ENCODE measurements at regions not wholly inside any gene's neighbourhood (a gene's known extent, or its start where the extent isn't known, plus 50 kb on each side); places are given as distances from the start of the nearest gene placed in this dataset.

DNA sequence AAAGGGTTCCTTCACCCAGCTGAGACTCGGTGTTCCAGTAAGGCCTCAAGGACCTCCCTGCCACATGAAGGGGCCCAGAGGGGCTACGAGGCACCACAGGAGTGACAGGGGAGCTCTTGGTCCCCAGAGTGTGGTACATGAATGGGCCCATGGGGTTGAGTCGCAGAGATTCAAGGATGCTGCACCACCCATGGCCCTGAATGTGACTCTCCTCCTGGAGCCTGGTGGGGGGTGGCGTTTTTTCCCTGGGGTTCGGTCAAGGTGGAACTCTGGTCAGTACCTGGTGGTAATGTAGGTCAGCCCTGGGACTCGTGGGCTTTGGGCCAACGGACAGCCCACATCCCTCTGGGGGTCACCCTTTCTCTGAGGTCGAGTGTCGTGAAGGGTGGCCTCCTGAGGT, 204.0 kb downstream of the UBE3A start:
- Mint-ChIP-seq H3K4me1 (no peaks in the 10 kb centered on the region), H3K27me3 (no peaks in the 10 kb centered on the region), H3K27ac (no peak overlapping the region), H3K36me3 (peaks cover 0 to 2% (median 0%) of the 10 kb centered on the region in 5 donors), H3K4me3 (no peak overlapping the region), H3K9me3 (peaks cover 0 to 18% (median 10%) of the 10 kb centered on the region in 11 donors)
- intact Hi-C loops (cut with micrococcal nuclease) = no loop called here
- Histone ChIP-seq H3K9me3 (ENCODE audit: control insufficient read depth in 2 of 3, low read length in 3 of 3) (peaks cover 0 to 32% (median 0%) of the 10 kb centered on the region in 3 experiments), H3K4me3 (ENCODE audit: low read length) (no peak overlapping the region), H3K36me3 (ENCODE audit: control insufficient read depth in 2 of 3, insufficient read depth in 3 of 3, low read length in 3 of 3) (no peaks in the 10 kb centered on the region), H3K27me3 (ENCODE audit: control insufficient read depth in 2 of 2, insufficient read depth in 2 of 2, low read length in 2 of 2) (no peaks in the 10 kb centered on the region), H3K4me1 (ENCODE audit: control insufficient read depth in 2 of 2, insufficient read depth in 2 of 2, low read length in 2 of 2) (no peaks in the 10 kb centered on the region), H3K27ac (ENCODE audit: low read depth, low read length) (no peak overlapping the region)
- CTCF ChIA-PET = no interaction called here
- no peak for DNase-seq
- POLR2A ChIA-PET = no interaction called here
- no peak for ATAC-seq

DNA sequence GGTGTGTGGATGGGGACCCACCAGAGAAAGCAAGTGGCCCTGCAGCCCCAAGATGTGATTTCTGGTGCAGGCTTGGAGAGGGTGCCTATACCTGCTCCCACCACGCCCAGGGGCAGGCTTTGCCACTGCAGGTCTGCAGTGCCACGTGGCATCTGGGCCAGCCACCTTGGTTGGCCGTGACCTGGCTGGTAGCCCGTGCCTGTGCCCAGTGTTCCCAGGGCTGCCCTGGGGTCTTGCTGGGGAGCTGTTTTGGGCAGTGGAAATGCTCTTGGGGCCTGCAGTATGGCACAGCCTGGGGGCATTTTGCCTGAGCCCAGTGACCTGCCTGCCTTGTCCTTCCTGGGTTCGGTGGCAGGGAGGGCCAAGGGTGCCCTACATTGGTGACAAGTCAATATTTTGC, 203.4 kb downstream of the UBE3A start:
- H3K27ac Mint-ChIP-seq = no peak overlapping the region
- DNase-seq (no peak), ATAC-seq (no peak)
- intact Hi-C loops (cut with micrococcal nuclease) = no loop called here
- no peak overlapping the region for H3K4me3 Mint-ChIP-seq
- no peaks in the 10 kb centered on the region for H3K4me1 Mint-ChIP-seq
- ChIA-PET CTCF (no interaction called here), POLR2A (no interaction called here)
- no peak overlapping the region for H3K4me3 ChIP-seq (ENCODE audit: low read length)
- no peaks in the 10 kb centered on the region for H3K27me3 ChIP-seq (ENCODE audit: control insufficient read depth in 2 of 2, insufficient read depth in 2 of 2, low read length in 2 of 2)
- H3K36me3 Mint-ChIP-seq = peaks cover 0 to 2% (median 0%) of the 10 kb centered on the region in 5 donors
- peaks cover 0 to 33% (median 0%) of the 10 kb centered on the region in 3 experiments for H3K9me3 ChIP-seq (ENCODE audit: control insufficient read depth in 2 of 3, low read length in 3 of 3)
- H3K4me1 ChIP-seq (ENCODE audit: control insufficient read depth in 2 of 2, insufficient read depth in 2 of 2, low read length in 2 of 2) = no peaks in the 10 kb centered on the region
- H3K27ac ChIP-seq (ENCODE audit: low read depth, low read length) = no peak overlapping the region
- no peaks in the 10 kb centered on the region for H3K27me3 Mint-ChIP-seq
- H3K9me3 Mint-ChIP-seq = peaks cover 0 to 18% (median 10%) of the 10 kb centered on the region in 11 donors
- no peaks in the 10 kb centered on the region for H3K36me3 ChIP-seq (ENCODE audit: control insufficient read depth in 2 of 3, insufficient read depth in 3 of 3, low read length in 3 of 3)

DNA sequence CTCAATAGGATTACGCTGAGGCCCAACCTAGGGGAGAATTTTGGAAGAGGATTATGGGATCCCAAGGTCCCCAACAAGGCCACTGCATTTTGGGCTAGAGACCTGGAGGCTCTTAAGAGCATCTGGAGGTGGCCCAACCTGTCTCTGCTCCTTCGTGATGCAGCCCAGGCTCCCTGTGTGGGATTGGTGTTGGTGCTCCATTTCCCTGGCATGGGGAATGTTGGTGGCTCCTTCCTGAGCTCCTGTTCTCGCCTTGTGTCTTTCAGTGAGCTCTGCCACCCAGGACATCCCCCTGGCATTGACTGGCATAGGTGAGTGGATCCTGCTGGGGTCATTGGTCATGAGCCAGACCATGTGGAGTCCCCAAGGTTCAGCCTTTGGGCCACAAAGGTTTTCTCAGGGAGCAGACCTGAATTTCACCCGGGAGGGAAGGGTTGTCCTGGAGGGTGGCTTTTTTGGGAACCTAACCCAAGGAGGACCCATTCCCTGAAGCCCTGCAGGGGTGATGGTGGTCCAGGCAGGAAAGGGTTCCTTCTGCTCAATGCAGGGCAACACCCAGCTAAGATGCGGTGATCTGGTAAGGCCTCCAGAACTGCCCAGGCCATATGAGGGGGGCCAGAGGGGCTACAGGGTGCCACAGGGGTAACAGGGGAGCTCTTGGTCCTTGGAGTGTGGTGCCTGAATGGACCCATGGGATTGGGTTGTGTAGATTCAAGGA, 202.5 kb downstream of the UBE3A start:
- H3K27ac Mint-ChIP-seq = no peak overlapping the region
- peaks cover 0 to 34% (median 0%) of the 10 kb centered on the region in 3 experiments for H3K9me3 ChIP-seq (ENCODE audit: control insufficient read depth in 2 of 3, low read length in 3 of 3)
- H3K36me3 ChIP-seq (ENCODE audit: control insufficient read depth in 2 of 3, insufficient read depth in 3 of 3, low read length in 3 of 3) = no peaks in the 10 kb centered on the region
- no peaks in the 10 kb centered on the region for H3K4me1 ChIP-seq (ENCODE audit: control insufficient read depth in 2 of 2, insufficient read depth in 2 of 2, low read length in 2 of 2)
- DNase-seq (no peak), ATAC-seq (no peak)
- H3K27ac ChIP-seq (ENCODE audit: low read depth, low read length) = no peak overlapping the region
- H3K9me3 Mint-ChIP-seq = peaks cover 0 to 21% (median 11%) of the 10 kb centered on the region in 11 donors
- ChIA-PET CTCF (no interaction called here), POLR2A (no interaction called here)
- no peak overlapping the region for H3K4me3 ChIP-seq (ENCODE audit: low read length)
- peaks cover 0 to 2% (median 0%) of the 10 kb centered on the region in 5 donors for H3K36me3 Mint-ChIP-seq
- no peak overlapping the region for H3K4me3 Mint-ChIP-seq
- no peaks in the 10 kb centered on the region for H3K4me1 Mint-ChIP-seq
- no peaks in the 10 kb centered on the region for H3K27me3 ChIP-seq (ENCODE audit: control insufficient read depth in 2 of 2, insufficient read depth in 2 of 2, low read length in 2 of 2)
- intact Hi-C loops (cut with micrococcal nuclease) = no loop called here
- H3K27me3 Mint-ChIP-seq = no peaks in the 10 kb centered on the region

DNA sequence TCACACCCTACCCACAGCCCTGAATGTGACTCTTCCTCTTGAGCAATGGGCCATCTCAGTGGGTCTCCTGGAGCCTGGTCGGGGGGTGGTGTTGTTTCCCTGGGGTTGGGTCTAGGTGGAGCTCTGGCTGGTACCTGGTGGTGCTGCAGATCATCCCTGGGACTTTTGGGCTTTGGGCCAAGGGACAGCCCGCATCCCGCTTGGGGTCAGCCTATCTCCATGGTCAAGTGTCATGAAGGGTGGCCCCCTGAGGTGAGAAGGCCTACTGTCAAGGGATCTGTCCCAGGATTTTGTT, 202.0 kb downstream of the UBE3A start:
- Histone ChIP-seq H3K4me1 (ENCODE audit: control insufficient read depth in 2 of 2, insufficient read depth in 2 of 2, low read length in 2 of 2) (no peaks in the 10 kb centered on the region), H3K27me3 (ENCODE audit: control insufficient read depth in 2 of 2, insufficient read depth in 2 of 2, low read length in 2 of 2) (no peaks in the 10 kb centered on the region), H3K36me3 (ENCODE audit: control insufficient read depth in 2 of 3, insufficient read depth in 3 of 3, low read length in 3 of 3) (no peaks in the 10 kb centered on the region), H3K9me3 (ENCODE audit: control insufficient read depth in 2 of 3, low read length in 3 of 3) (peaks cover 0 to 36% (median 0%) of the 10 kb centered on the region in 3 experiments), H3K4me3 (ENCODE audit: low read length) (no peak overlapping the region), H3K27ac (ENCODE audit: low read depth, low read length) (no peak overlapping the region)
- no peaks in the 10 kb centered on the region for H3K27me3 Mint-ChIP-seq
- ChIA-PET POLR2A (no interaction called here), CTCF (no interaction called here)
- DNase-seq (no peak), ATAC-seq (no peak)
- intact Hi-C loops (cut with micrococcal nuclease) = no loop called here
- H3K27ac Mint-ChIP-seq = no peak overlapping the region
- H3K36me3 Mint-ChIP-seq = peaks cover 0 to 2% (median 0%) of the 10 kb centered on the region in 5 donors
- no peaks in the 10 kb centered on the region for H3K4me1 Mint-ChIP-seq
- H3K9me3 Mint-ChIP-seq = peaks cover 0 to 23% (median 9%) of the 10 kb centered on the region in 11 donors
- H3K4me3 Mint-ChIP-seq = no peak overlapping the region

DNA sequence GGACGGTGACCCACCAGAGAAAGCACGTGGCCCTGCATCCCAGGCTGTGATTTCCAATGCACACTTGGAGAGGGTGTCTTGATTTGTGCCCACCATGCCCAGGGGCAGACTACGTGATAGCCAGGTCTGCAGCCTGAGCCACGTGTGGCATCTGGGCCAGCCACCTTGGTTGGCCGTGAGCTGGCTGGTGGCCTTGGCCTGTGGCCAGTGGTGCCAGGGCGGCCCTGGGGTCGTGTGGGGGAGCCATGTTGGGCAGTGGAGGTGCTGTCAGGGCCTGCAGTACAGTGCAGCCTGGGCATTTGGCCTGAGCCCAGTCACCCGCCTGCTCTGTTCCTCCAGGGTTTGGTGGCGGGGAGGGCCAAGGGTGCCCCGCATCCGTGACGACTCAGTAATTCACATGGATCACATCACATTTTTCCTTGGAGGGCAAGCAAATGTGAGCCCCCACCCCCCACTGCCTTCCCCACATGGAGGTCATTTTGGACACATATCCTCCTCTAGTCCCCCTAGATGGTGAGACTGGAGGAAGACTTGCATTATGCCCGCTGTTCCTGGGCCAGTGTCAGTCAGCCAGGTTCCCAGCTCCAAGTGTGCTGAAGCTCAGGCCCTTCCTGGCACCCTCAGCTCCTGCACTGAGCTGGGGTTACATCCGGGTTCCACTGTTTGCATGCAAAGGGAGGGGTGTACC, 201.4 kb downstream of the UBE3A start:
- Mint-ChIP-seq H3K4me3 (no peak overlapping the region), H3K27me3 (no peaks in the 10 kb centered on the region), H3K9me3 (peaks cover 0 to 23% (median 8%) of the 10 kb centered on the region in 11 donors), H3K27ac (no peak overlapping the region), H3K4me1 (no peaks in the 10 kb centered on the region), H3K36me3 (peaks cover 0 to 2% (median 0%) of the 10 kb centered on the region in 5 donors)
- no peaks in the 10 kb centered on the region for H3K27me3 ChIP-seq (ENCODE audit: control insufficient read depth in 2 of 2, insufficient read depth in 2 of 2, low read length in 2 of 2)
- DNase-seq (no peak), ATAC-seq (no peak)
- peaks cover 0 to 36% (median 0%) of the 10 kb centered on the region in 3 experiments for H3K9me3 ChIP-seq (ENCODE audit: control insufficient read depth in 2 of 3, low read length in 3 of 3)
- H3K36me3 ChIP-seq (ENCODE audit: control insufficient read depth in 2 of 3, insufficient read depth in 3 of 3, low read length in 3 of 3) = no peaks in the 10 kb centered on the region
- CTCF ChIA-PET = no interaction called here
- POLR2A ChIA-PET = no interaction called here
- intact Hi-C loops (cut with micrococcal nuclease) = no loop called here
- H3K4me1 ChIP-seq (ENCODE audit: control insufficient read depth in 2 of 2, insufficient read depth in 2 of 2, low read length in 2 of 2) = no peaks in the 10 kb centered on the region
- H3K4me3 ChIP-seq (ENCODE audit: low read length) = no peak overlapping the region
- no peak overlapping the region for H3K27ac ChIP-seq (ENCODE audit: low read depth, low read length)

DNA sequence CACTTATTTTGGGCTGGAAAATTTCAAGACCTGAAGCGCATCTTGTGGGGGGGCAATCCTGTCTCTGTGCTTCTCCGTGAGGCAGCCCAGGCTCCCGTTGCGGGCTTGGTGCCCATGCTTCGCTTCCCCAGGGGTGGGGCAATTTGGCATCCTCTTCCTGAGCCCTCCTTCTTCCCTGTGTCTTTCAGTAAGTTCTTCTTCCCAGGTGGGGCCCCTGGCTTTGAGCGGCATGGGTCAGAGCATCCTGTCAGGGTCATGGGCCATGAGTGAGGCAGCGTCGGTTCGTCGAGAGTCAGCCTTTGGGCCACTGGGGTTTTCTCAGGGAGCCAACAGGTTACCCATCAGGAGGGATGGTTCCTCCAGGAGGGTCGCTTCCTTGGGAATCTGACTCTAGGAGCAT, 200.7 kb downstream of the UBE3A start:
- Mint-ChIP-seq H3K27me3 (no peaks in the 10 kb centered on the region), H3K4me3 (no peak overlapping the region), H3K27ac (no peak overlapping the region), H3K9me3 (peaks cover 0 to 23% (median 7%) of the 10 kb centered on the region in 11 donors), H3K4me1 (no peaks in the 10 kb centered on the region), H3K36me3 (peaks cover 0 to 2% (median 0%) of the 10 kb centered on the region in 5 donors)
- no peaks in the 10 kb centered on the region for H3K36me3 ChIP-seq (ENCODE audit: control insufficient read depth in 2 of 3, insufficient read depth in 3 of 3, low read length in 3 of 3)
- ATAC-seq (no peak), DNase-seq (no peak)
- H3K4me1 ChIP-seq (ENCODE audit: control insufficient read depth in 2 of 2, insufficient read depth in 2 of 2, low read length in 2 of 2) = no peaks in the 10 kb centered on the region
- peaks cover 0 to 39% (median 0%) of the 10 kb centered on the region in 3 experiments for H3K9me3 ChIP-seq (ENCODE audit: control insufficient read depth in 2 of 3, low read length in 3 of 3)
- no peaks in the 10 kb centered on the region for H3K27me3 ChIP-seq (ENCODE audit: control insufficient read depth in 2 of 2, insufficient read depth in 2 of 2, low read length in 2 of 2)
- H3K27ac ChIP-seq (ENCODE audit: low read depth, low read length) = no peak overlapping the region
- POLR2A ChIA-PET = no interaction called here
- H3K4me3 ChIP-seq (ENCODE audit: low read length) = no peak overlapping the region
- CTCF ChIA-PET = no interaction called here
- intact Hi-C loops (cut with micrococcal nuclease) = no loop called here

All from naive thymus-derived CD4-positive, alpha-beta T cell (primary cell).